Heart left ventricle (tissue), 16 donors: ENCODE measurements at regions not wholly inside any gene's neighbourhood (a gene's known extent, or its start where the extent isn't known, plus 50 kb on each side); places are given as distances from the start of the nearest gene placed in this dataset.

ENCODE experiments used
- ATAC-seq, 4 donors: fragments of 200-7000 bp; cut with Tn5 transposase; one replicate each; pipeline ENCODE4 v1.9.1; 2020 to 2022; ENCODE audit warnings: moderate library complexity in 4 of 4, mild to moderate bottlenecking in 3 of 4, moderate number of reproducible peaks in 1 of 4
- DNase-seq, 5 donors: peaks; one replicate each; pipeline ENCODE4 v3.0.0-alpha.2; 2020
- H3K27ac ChIP-seq, 12 donors: fragments of 200-600 bp; sonication (generic) in 4 of 12; one replicate each; pipeline versions ENCODE4 v1.5.0 to v1.8.0; 2016 to 2022; ENCODE audit warnings: mild to moderate bottlenecking in 2 of 12
- H3K27me3 ChIP-seq, 9 donors: fragments of 200-600 bp; sonication (generic) in 2 of 9; one replicate each; pipeline versions ENCODE4 v1.5.1 to v1.8.0; 2016 to 2022; ENCODE audit warnings: mild to moderate bottlenecking in 3 of 9
- H3K36me3 ChIP-seq, 9 donors: fragments of 200-600 bp; sonication (generic) in 2 of 9; one replicate each; pipeline versions ENCODE4 v1.5.0 to v1.8.0; 2018 to 2022; ENCODE audit warnings: mild to moderate bottlenecking in 2 of 9
- H3K4me1 ChIP-seq, 12 donors: fragments of 200-600 bp; sonication (generic) in 4 of 12; one replicate each; pipeline versions ENCODE4 v1.5.0 to v1.8.0; 2016 to 2022; ENCODE audit warnings: mild to moderate bottlenecking in 3 of 12
- H3K4me3 ChIP-seq, 12 donors: fragments of 200-600 bp; sonication (generic) in 4 of 12; one replicate each; pipeline versions ENCODE4 v1.5.0 to v1.8.0; 2017 to 2022; ENCODE audit warnings: mild to moderate bottlenecking in 9 of 12, moderate library complexity in 4 of 12
- H3K9me3 ChIP-seq, 12 donors: fragments of 200-600 bp; sonication (generic) in 4 of 12; one replicate each; pipeline versions ENCODE4 v1.5.0 to v1.8.0; 2016 to 2022; ENCODE audit warnings: mild to moderate bottlenecking in 1 of 12
- POLR2A ChIP-seq, 2 donors: fragments of 450-650 bp; IDR thresholded peaks; one replicate each; pipeline ENCODE4 v1.6.1; 2017; ENCODE audit warnings: antibody characterized with exemption in 2 of 2, mild to moderate bottlenecking in 2 of 2, moderate library complexity in 2 of 2
- WGBS, 4 donors: extraction: QIAGEN DNeasy Blood & Tissue Kit in 2 of 4; methylation state at CpG; one replicate each; pipeline versions ENCODE4 v1.1.5 to v1.1.7; 2013 to 2018; 5-methylcytosine and 5-hydroxymethylcytosine counted together
- intact Hi-C, 10 donors: fragments of 100-400 bp; cut with DNase I; formaldehyde crosslinking; loops; one replicate each; pipeline versions ENCODE4 v1.11.1 to v1.14.2; 2022
- TF ChIP-seq, protein P1 (sequence below), 12 donors: fragments of 200-600 bp; sonication (generic) in 4 of 12; IDR thresholded peaks; one replicate each; pipeline versions ENCODE4 v1.5.0 to v1.8.0; 2018 to 2022; ENCODE audit warnings: antibody characterized with exemption in 12 of 12, mild to moderate bottlenecking in 5 of 12
- donor health status: ischemic (EF 13 %, LVEDD 7.1; RV severe dilation, severe dysfunction).
- donor health status: healthy with polysubstance abuse.
- donor health status: DM: no; HTN: yes; CAD: no.
- donor health status: DM: no; HTN: no; CAD: no.
- donor health status: ischemic (EF 25% LVEDD 6.9; RV normal size, moderate dysfunction).
- donor health status: ischemic (EF 25% LVEDD 5.7; RV mildly dilated, moderate dysfunction).
- donor health status: healthy.
- donor health status: DM: yes; HTN: yes; CAD: no.
- donor health status: ischemic (EF 35%, LVEDD 5.7; RV mildly dilated, moderate dysfunction).
- donor health status: nonischemic (EF 11% LVEDD 7.7; RV severe dilation, severe dysfunction).
- donor health status: DM: yes; HTN: yes; CAD: no.
- donor health status: PGD.
- donor health status: ischemic (EF 29% LVEDD 5.4; RV normal size, mild dysfunction).
- donor health status: nonischemic (EF 23%, LVEDD 6.1; RV moderate dilation, normal function).

DNA sequence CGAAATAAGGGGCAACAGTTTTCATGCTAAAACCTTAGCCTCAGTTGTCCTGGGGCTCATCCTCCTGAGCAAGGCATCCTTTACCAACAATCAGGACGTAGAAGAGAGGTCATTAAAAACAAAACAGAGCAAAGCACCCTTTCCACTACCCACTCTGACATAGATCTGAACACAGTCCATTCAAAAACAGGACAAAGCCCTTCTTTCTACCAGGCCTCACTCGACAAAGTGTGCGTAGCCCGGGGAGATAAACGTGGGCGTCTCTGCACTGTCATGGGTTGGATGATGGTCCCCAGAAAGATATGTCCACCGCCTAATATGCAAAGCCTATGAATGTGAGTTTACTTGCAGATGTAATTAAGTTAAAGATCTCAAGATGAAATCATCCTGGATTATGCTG lies 60.6 kb upstream of the TAS2R1 start:
- H3K4me3 ChIP-seq, result no peak overlapping the region
- H3K36me3 ChIP-seq, result no peaks in the 10 kb centered on the region
- no peak for DNase-seq
- no peak for TF ChIP-seq POLR2A (IDR thresholded peaks at IDR 0.05)
- TF ChIP-seq, protein P1, sequence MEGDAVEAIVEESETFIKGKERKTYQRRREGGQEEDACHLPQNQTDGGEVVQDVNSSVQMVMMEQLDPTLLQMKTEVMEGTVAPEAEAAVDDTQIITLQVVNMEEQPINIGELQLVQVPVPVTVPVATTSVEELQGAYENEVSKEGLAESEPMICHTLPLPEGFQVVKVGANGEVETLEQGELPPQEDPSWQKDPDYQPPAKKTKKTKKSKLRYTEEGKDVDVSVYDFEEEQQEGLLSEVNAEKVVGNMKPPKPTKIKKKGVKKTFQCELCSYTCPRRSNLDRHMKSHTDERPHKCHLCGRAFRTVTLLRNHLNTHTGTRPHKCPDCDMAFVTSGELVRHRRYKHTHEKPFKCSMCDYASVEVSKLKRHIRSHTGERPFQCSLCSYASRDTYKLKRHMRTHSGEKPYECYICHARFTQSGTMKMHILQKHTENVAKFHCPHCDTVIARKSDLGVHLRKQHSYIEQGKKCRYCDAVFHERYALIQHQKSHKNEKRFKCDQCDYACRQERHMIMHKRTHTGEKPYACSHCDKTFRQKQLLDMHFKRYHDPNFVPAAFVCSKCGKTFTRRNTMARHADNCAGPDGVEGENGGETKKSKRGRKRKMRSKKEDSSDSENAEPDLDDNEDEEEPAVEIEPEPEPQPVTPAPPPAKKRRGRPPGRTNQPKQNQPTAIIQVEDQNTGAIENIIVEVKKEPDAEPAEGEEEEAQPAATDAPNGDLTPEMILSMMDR (IDR thresholded peaks at IDR 0.05), result no peak
- intact Hi-C loops, result no loop called here
- WGBS, 4 donors, result 73 to 84% (median 77%) methylated on average over 8 of the region's 8 CpGs
- no peaks in the 10 kb centered on the region for H3K27me3 ChIP-seq
- no peaks in the 10 kb centered on the region for H3K4me1 ChIP-seq
- H3K9me3 ChIP-seq, result no peaks in the 10 kb centered on the region
- ATAC-seq, result no peak
- H3K27ac ChIP-seq, result no peak overlapping the region

DNA sequence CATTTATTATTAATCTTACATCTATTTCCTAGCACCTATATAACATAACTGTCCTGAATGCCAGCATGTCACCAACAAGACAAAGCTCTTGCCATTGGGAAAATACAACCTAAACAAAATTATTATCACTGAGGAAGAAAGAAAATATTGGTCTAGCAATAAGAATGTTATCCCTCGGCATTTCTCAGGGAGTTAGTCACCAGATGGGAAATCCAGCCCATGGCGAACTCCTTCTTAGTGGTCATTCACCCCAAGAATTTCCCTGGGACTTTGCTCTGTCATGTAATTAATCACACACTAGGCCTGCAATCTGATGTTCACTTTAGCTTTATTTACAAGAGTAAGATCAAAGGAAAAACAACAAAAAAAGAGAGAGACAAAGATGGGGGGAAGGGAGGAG lies 56.1 kb upstream of the TAS2R1 start:
- H3K27me3 ChIP-seq, result no peaks in the 10 kb centered on the region
- WGBS, 4 donors, result 80 to 89% (median 81%) methylated on average over 2 of the region's 2 CpGs
- H3K36me3 ChIP-seq, result no peaks in the 10 kb centered on the region
- no peak for ATAC-seq
- no peak overlapping the region for H3K27ac ChIP-seq
- no peak for DNase-seq
- TF ChIP-seq, protein P1 (IDR thresholded peaks at IDR 0.05), result no peak
- TF ChIP-seq POLR2A (IDR thresholded peaks at IDR 0.05), result no peak
- no peak overlapping the region for H3K4me3 ChIP-seq
- H3K4me1 ChIP-seq, result no peaks in the 10 kb centered on the region
- intact Hi-C loops, result no loop called here
- H3K9me3 ChIP-seq, result no peaks in the 10 kb centered on the region

DNA sequence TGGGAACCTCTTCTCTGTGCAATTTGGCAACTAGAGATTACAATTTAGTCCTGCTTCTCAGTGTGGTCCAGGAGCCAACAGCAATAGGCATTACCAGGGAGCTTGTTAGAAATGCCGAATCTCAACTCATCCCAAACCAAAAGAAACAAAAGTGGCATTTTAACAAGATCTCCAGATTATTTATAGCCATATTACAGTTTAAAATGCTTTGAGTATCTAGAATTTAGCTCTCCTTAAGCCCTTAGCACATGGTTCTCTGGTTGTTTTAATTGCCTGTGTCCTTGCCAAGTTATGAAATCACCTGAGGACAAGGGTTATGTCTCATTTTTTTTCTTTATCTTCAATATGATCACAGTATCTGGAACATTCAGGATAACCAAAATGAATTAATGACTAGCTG lies 51.6 kb upstream of the TAS2R1 start:
- Histone ChIP-seq H3K27ac (no peak overlapping the region), H3K9me3 (peaks cover 0 to 12% (median 0%) of the 10 kb centered on the region in 12 donors), H3K4me1 (no peaks in the 10 kb centered on the region), H3K4me3 (no peak overlapping the region), H3K27me3 (no peaks in the 10 kb centered on the region), H3K36me3 (no peaks in the 10 kb centered on the region)
- intact Hi-C loops, result no loop called here
- TF ChIP-seq, protein P1 (IDR thresholded peaks at IDR 0.05), result no peak
- ATAC-seq, result no peak
- WGBS, 4 donors, result 79 to 89% (median 87%) methylated on average over 1 of the region's 1 CpG
- DNase-seq, result no peak
